A549 (cell line): ENCODE measurements at regions not wholly inside any gene's neighbourhood (a gene's known extent, or its start where the extent isn't known, plus 50 kb on each side); places are given as distances from the start of the nearest gene placed in this dataset.
A peak's percentile ranks its signal among the peaks of the same experiment; 100 is the strongest.

Source experiments
- ATAC-seq, 2 experiments: fragments of 200-7000 bp in 1 of 2; fragments of >200 bp in 1 of 2; cut with Nextera tagmentation in 1 of 2; cut with Tn5 transposase in 1 of 2; 3 replicates each; pipeline versions ENCODE4 v1.8.0 to v1.9.1; 2018 to 2020; ENCODE audit warnings: mild to moderate bottlenecking in 1 of 2, moderate library complexity in 1 of 2
- CTCF ChIA-PET: fragments of 300-600 bp; sonication (Branson Sonifier 250); formaldehyde crosslinking; extraction: SDS; loops from one replicate; lab custom pipeline; 2021; ENCODE audit warnings: antibody characterized with exemption, inconsistent platforms; lab: Yijun Ruan, JAX
- POLR2A ChIA-PET: fragments of 350-600 bp; formaldehyde crosslinking; extraction: SDS; loops from one replicate; lab custom pipeline; 2021; ENCODE audit warnings: antibody characterized with exemption, inconsistent platforms; lab: Yijun Ruan, JAX
- DNase-seq, 2 experiments: peaks; one replicate each; pipeline versions ENCODE4 v3.0.0 to v3.0.0-alpha.2; 2011 to 2016; ENCODE audit warnings: low read depth in 1 of 2, low spot score in 1 of 2
- FAIRE-seq: peaks from 2 replicates; lab custom pipeline; 2011; peaks lifted over from hg19 to GRCh38; lab: Jason Lieb, UNC
- H3K27ac ChIP-seq, 2 experiments: fragments of >200 bp; sonication (Bioruptor Twin); formaldehyde crosslinking; 3 replicates each; pipeline ENCODE4 v1.5.1; 2016 to 2017
- H3K4me1 ChIP-seq: fragments of >200 bp; sonication (Bioruptor Twin); formaldehyde crosslinking; 3 replicates; pipeline ENCODE4 v1.6.1; 2016
- H3K4me2 ChIP-seq: fragments of >200 bp; sonication (Bioruptor Twin); formaldehyde crosslinking; 3 replicates; pipeline ENCODE4 v1.6.1; 2016
- H3K4me3 ChIP-seq: fragments of >200 bp; sonication (Bioruptor Twin); formaldehyde crosslinking; 3 replicates; pipeline ENCODE4 v1.5.1; 2016
- H3K9me3 ChIP-seq: fragments of >200 bp; sonication (Bioruptor Twin); formaldehyde crosslinking; 3 replicates; pipeline ENCODE4 v1.6.1; 2016
- CEBPB ChIP-seq, 2 experiments: fragments of >200 bp in 1 of 2; sonication (Bioruptor Twin) in 1 of 2; formaldehyde crosslinking in 1 of 2; IDR thresholded peaks; 2 replicates each; pipeline ENCODE4 v1.6.1; 2012 to 2016
- CHD2 ChIP-seq: fragments of 150-350 bp; IDR thresholded peaks from 2 replicates; pipeline ENCODE4 v1.6.1; 2014; ENCODE audit warnings: low read length; ENCODE audit not compliant: partially characterized antibody
- CHD4 ChIP-seq: fragments of 200-600 bp; sonication (generic); IDR thresholded peaks from 2 replicates; pipeline ENCODE4 v1.6.1; 2016; ENCODE audit warnings: antibody characterized with exemption, mild to moderate bottlenecking, borderline replicate concordance
- GATA3 ChIP-seq: IDR thresholded peaks from 2 replicates; pipeline ENCODE4 v1.6.1; 2012; ENCODE audit warnings: borderline replicate concordance
- HDAC2 ChIP-seq: fragments of 200-600 bp; sonication (generic); IDR thresholded peaks from 2 replicates; pipeline ENCODE4 v1.6.1; 2016
- HOXB13 ChIP-seq: fragments of 250-450 bp; sonication (Bioruptor Pico); IDR thresholded peaks from 2 replicates; pipeline ENCODE4 v1.5.0; 2020; ENCODE audit warnings: low read depth, mild to moderate bottlenecking, moderate library complexity
- KDM1A ChIP-seq: fragments of 200-600 bp; sonication (generic); IDR thresholded peaks from 2 replicates; pipeline ENCODE4 v1.6.1; 2016; ENCODE audit warnings: low read depth, mild to moderate bottlenecking
- NFE2L2 ChIP-seq: fragments of 150-350 bp; conservative IDR thresholded peaks from 2 replicates; pipeline ENCODE4 v1.6.1; 2014; ENCODE audit warnings: low read length
- NPAS2 ChIP-seq: fragments of 250-450 bp; sonication (Bioruptor Pico); IDR thresholded peaks from 2 replicates; pipeline ENCODE4 v1.8.0; 2022; ENCODE audit warnings: mild to moderate bottlenecking, moderate library complexity, borderline replicate concordance
- NR3C1 ChIP-seq: fragments of >200 bp; sonication (Bioruptor Twin); formaldehyde crosslinking; IDR thresholded peaks from 3 replicates; pipeline ENCODE4 v1.6.1; 2017
- PHF8 ChIP-seq: fragments of 200-600 bp; sonication (generic); IDR thresholded peaks from 2 replicates; pipeline ENCODE4 v1.6.1; 2016; ENCODE audit warnings: low read depth, mild to moderate bottlenecking, antibody characterized with exemption, moderate library complexity, borderline replicate concordance
- POLR2A ChIP-seq: IDR thresholded peaks from 2 replicates; pipeline ENCODE4 v1.6.1; 2012; ENCODE audit warnings: mild to moderate bottlenecking, low read length
- POLR2AphosphoS2 ChIP-seq: conservative IDR thresholded peaks from 2 replicates; pipeline ENCODE4 v1.6.1; 2012; ENCODE audit warnings: low read length, improper control_type of control experiment, inconsistent platforms
- RFX5 ChIP-seq: fragments of 450-650 bp; IDR thresholded peaks from 2 replicates; pipeline ENCODE4 v1.7.1; 2014; ENCODE audit warnings: antibody characterized with exemption, mild to moderate bottlenecking, moderate library complexity
- SMC3 ChIP-seq: fragments of >200 bp; sonication (Bioruptor Twin); formaldehyde crosslinking; IDR thresholded peaks from 3 replicates; pipeline ENCODE4 v1.6.1; 2018; ENCODE audit warnings: inconsistent platforms
- SREBF2 ChIP-seq: fragments of 450-650 bp; IDR thresholded peaks from 2 replicates; pipeline ENCODE4 v1.6.1; 2014; ENCODE audit warnings: mild to moderate bottlenecking, moderate library complexity
- TP53 ChIP-seq: fragments of 250-450 bp; sonication (Bioruptor Pico); IDR thresholded peaks from 2 replicates; pipeline ENCODE4 v1.5.0; 2021; ENCODE audit warnings: mild to moderate bottlenecking, moderate library complexity
- ZFP36 ChIP-seq: fragments of 450-650 bp; IDR thresholded peaks from 2 replicates; pipeline ENCODE4 v1.6.1; 2014; ENCODE audit warnings: borderline replicate concordance; ENCODE audit not compliant: partially characterized antibody
- ZSCAN20 ChIP-seq: fragments of 250-450 bp; sonication (Bioruptor Pico); IDR thresholded peaks from 2 replicates; pipeline ENCODE4 v1.8.0; 2022; ENCODE audit warnings: mild to moderate bottlenecking, moderate library complexity
- WGBS: methylation state at CpG from one replicate; pipeline ENCODE4 v1.1.6; 2017; ENCODE audit errors: missing lambda C conversion rate; 5-methylcytosine and 5-hydroxymethylcytosine counted together
- TF ChIP-seq, protein P1 (sequence below): IDR thresholded peaks from 2 replicates; pipeline ENCODE4 v1.6.1; 2012
- TF ChIP-seq, protein P2 (sequence below): fragments of >200 bp; sonication (Bioruptor Twin); formaldehyde crosslinking; IDR thresholded peaks from 3 replicates; pipeline ENCODE4 v1.5.1; 2016
- TF ChIP-seq, protein P3 (sequence below): fragments of 150-350 bp; IDR thresholded peaks from 2 replicates; pipeline ENCODE4 v1.6.1; 2014; ENCODE audit warnings: low read depth, mild to moderate bottlenecking, low read length

DNA sequence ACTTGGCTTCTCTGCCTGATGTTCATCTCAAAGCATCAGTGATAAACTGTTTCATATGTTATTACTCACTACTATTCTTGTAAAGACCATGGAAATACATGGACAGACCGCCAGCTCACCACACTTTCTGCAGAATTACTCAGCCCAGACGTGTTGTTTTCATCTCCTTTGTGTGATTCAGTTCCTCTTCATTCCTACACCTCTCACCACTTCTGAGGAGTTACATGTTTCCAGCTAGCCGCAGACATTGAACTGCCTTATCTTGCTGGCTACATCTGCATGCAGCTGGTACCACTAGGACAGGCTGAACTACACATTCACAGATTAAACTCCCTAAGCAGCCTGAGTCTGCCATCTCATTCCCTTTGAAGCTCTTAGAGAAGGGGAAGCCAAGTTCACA, 443.2 kb upstream of the FGF16 start (continued):
- no peak for TF ChIP-seq RFX5
- no peak for TF ChIP-seq POLR2AphosphoS2
- TF ChIP-seq, protein P1, sequence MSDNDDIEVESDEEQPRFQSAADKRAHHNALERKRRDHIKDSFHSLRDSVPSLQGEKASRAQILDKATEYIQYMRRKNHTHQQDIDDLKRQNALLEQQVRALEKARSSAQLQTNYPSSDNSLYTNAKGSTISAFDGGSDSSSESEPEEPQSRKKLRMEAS: no peak

DNA sequence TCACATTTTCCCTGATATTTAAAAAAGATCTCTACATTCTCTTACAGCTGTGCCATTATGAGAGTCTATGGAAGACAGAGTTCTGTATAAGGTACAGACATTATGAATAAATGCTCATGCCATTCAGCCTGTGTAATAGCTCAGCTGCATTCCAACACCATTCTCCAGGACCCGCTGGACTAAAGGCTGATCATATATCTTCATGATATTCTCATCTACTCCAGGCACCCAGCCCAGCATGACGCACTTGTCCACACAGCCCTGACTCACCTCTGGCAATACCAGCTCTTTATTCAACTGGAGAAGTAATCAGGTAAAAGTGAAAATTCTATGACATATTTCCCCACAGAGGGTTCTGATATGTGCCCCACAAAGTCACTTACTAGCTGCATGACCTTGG, 437.5 kb upstream of the FGF16 start:
- H3K9me3 ChIP-seq: no peaks in the 10 kb centered on the region
- CTCF ChIA-PET: no interaction called here
- no peak for FAIRE-seq
- peak in 1 of 2 experiments; percentile 68; a peak in 2 of 6 replicates for ATAC-seq
- no peak overlapping the region for H3K4me3 ChIP-seq
- TF ChIP-seq TP53 (CRISPR knock-in tag) (no peak), HOXB13 (no peak), SMC3 (no peak), ZSCAN20 (CRISPR knock-in tag) (no peak), CHD4 (no peak), GATA3 (no peak), NFE2L2 (no peak), SREBF2 (no peak), NR3C1 (no peak), CEBPB (IDR thresholded peaks at IDR 0.05) (no peak), CHD2 (no peak)
- TF ChIP-seq, protein P2, sequence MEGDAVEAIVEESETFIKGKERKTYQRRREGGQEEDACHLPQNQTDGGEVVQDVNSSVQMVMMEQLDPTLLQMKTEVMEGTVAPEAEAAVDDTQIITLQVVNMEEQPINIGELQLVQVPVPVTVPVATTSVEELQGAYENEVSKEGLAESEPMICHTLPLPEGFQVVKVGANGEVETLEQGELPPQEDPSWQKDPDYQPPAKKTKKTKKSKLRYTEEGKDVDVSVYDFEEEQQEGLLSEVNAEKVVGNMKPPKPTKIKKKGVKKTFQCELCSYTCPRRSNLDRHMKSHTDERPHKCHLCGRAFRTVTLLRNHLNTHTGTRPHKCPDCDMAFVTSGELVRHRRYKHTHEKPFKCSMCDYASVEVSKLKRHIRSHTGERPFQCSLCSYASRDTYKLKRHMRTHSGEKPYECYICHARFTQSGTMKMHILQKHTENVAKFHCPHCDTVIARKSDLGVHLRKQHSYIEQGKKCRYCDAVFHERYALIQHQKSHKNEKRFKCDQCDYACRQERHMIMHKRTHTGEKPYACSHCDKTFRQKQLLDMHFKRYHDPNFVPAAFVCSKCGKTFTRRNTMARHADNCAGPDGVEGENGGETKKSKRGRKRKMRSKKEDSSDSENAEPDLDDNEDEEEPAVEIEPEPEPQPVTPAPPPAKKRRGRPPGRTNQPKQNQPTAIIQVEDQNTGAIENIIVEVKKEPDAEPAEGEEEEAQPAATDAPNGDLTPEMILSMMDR: no peak
- peak in 1 of 2 experiments; percentile 15 for DNase-seq
- POLR2A ChIA-PET: no interaction called here
- no peak overlapping the region for H3K4me2 ChIP-seq
- no peak overlapping the region for H3K27ac ChIP-seq
- no peaks in the 10 kb centered on the region for H3K4me1 ChIP-seq
- WGBS: 0% methylated on average over 2 of the region's 2 CpGs

DNA sequence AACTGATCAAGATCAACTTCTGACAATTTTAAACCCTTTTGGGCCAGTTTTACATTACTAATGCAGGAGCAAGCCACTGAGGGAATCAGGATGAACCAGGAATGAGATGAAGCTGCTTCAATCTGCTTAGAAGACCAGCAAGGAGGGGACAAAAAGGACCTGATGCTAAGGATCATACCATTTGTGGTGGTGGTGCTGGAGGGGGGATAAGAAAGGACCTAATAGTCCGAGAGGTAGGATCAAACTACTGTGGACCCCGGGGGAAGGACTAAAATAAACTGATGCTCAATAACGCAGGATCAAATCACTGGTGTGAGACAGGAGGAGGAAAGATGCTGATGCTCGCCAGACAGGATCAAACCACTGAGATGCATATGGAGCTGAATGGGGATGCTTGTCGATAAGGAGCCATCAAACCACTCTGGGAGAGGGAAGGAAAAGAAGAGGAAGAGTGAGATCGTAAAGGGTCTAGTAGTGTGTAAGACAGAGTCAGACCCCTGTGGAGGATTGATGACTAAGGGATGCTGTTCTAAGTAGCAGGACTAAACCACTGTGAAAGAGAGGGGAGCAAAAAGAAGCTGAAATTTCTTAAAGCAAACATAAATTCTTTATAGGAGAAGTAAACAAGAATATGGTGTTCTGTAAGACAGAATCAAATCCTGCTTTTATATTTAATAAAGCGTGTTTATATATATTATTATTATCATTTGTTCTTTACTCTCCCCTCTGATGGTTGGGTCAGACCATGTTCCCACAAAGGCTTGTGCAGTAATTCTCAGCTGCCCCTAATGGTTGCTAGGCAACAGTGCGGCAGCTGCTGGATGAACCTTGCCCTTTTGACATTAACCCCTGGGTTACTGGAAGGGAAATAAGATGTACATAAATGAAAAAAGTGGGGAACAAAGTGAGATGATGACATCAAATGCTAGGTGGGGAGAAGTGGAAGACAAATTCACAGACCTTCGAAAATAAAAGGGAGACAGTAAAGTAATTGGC, 432.5 kb upstream of the FGF16 start:
- DNase-seq: peak in 1 of 2 experiments; percentile 31
- Histone ChIP-seq H3K4me2 (no peak overlapping the region), H3K9me3 (no peaks in the 10 kb centered on the region), H3K4me1 (no peaks in the 10 kb centered on the region), H3K27ac (no peak overlapping the region), H3K4me3 (no peak overlapping the region)
- ChIA-PET POLR2A (no interaction called here), CTCF (no interaction called here)
- WGBS: 10% methylated on average over 9 of the region's 9 CpGs
- TF ChIP-seq ZFP36 (no peak), ZSCAN20 (CRISPR knock-in tag) (no peak), HDAC2 (no peak), KDM1A (no peak), POLR2A (no peak), PHF8 (no peak), NPAS2 (CRISPR knock-in tag) (no peak)
- TF ChIP-seq, protein P3, sequence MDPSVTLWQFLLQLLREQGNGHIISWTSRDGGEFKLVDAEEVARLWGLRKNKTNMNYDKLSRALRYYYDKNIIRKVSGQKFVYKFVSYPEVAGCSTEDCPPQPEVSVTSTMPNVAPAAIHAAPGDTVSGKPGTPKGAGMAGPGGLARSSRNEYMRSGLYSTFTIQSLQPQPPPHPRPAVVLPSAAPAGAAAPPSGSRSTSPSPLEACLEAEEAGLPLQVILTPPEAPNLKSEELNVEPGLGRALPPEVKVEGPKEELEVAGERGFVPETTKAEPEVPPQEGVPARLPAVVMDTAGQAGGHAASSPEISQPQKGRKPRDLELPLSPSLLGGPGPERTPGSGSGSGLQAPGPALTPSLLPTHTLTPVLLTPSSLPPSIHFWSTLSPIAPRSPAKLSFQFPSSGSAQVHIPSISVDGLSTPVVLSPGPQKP: no peak
- TF ChIP-seq, protein P2: no peak
- no peak for ATAC-seq
- FAIRE-seq: peak; percentile 67
